GM12891 (cell line): ENCODE measurements at regions not wholly inside any gene's neighbourhood (a gene's known extent, or its start where the extent isn't known, plus 50 kb on each side); places are given as distances from the start of the nearest gene placed in this dataset.
"Not testable (repeated sequence)": the region's sequence is repeated elsewhere in the genome, so short reads cannot be mapped to it uniquely, and the experiment has no call there.

Source experiments
- PAX5 ChIP-seq: IDR thresholded peaks from 2 replicates; pipeline ENCODE4 v1.6.1; 2011; ENCODE audit warnings: low read length, moderate library complexity, mild to moderate bottlenecking; ENCODE audit not compliant: insufficient read depth, severe bottlenecking
- POLR2A ChIP-seq: IDR thresholded peaks from 2 replicates; pipeline ENCODE4 v1.6.1; 2011; ENCODE audit warnings: low read depth, low read length, control low read depth
- POLR2AphosphoS5 ChIP-seq: IDR thresholded peaks from 2 replicates; pipeline ENCODE4 v1.6.1; 2011; ENCODE audit warnings: low read depth, low read length, control low read depth
- POU2F2 ChIP-seq: IDR thresholded peaks from 2 replicates; pipeline ENCODE4 v1.6.1; 2011; ENCODE audit warnings: low read depth, mild to moderate bottlenecking, control low read depth, low read length, moderate library complexity
- SPI1 ChIP-seq: IDR thresholded peaks from 2 replicates; pipeline ENCODE4 v1.6.1; 2011; ENCODE audit warnings: low read depth, low read length, control low read depth
- TAF1 ChIP-seq: IDR thresholded peaks from 2 replicates; pipeline ENCODE4 v1.6.1; 2011; ENCODE audit warnings: low read depth, low read length, control low read depth

GRCh38 chr3:153230427-153230826, 68.4 kb downstream of the RAP2B start:
- not testable (repeated sequence) for TF ChIP-seq POLR2A, TAF1, POLR2AphosphoS5, PAX5, SPI1, POU2F2
